Neural cell (in vitro differentiated cells): ENCODE measurements at regions not wholly inside any gene's neighbourhood (a gene's known extent, or its start where the extent isn't known, plus 50 kb on each side); places are given as distances from the start of the nearest gene placed in this dataset.

Source experiments
- EP300 ChIP-seq: fragments of 450-650 bp; conservative IDR thresholded peaks from 2 replicates; pipeline ENCODE4 v1.6.1; 2014; ENCODE audit warnings: antibody characterized with exemption, mild to moderate bottlenecking, moderate library complexity; ENCODE audit not compliant: poor library complexity, severe bottlenecking
- EZH2 ChIP-seq: fragments of 200-600, 300-800 bp; shearing (Covaris generic), sonication (generic); IDR thresholded peaks from 2 replicates; pipeline ENCODE4 v1.6.1; 2014; ENCODE audit warnings: antibody characterized with exemption, low read length, borderline replicate concordance, mild to moderate bottlenecking; ENCODE audit not compliant: insufficient read depth, poor library complexity, severe bottlenecking
- MXI1 ChIP-seq: fragments of 450-650 bp; conservative IDR thresholded peaks from 2 replicates; pipeline ENCODE4 v1.6.1; 2014; ENCODE audit warnings: antibody characterized with exemption, mild to moderate bottlenecking; ENCODE audit not compliant: poor library complexity, severe bottlenecking
- POLR2AphosphoS5 ChIP-seq: IDR thresholded peaks from 2 replicates; pipeline ENCODE4 v1.6.1; 2012
- SMC3 ChIP-seq: fragments of 450-650 bp; conservative IDR thresholded peaks from 2 replicates; pipeline ENCODE4 v1.6.1; 2014; ENCODE audit warnings: antibody characterized with exemption, mild to moderate bottlenecking, moderate library complexity; ENCODE audit not compliant: poor library complexity
- TAF1 ChIP-seq: IDR thresholded peaks from 2 replicates; pipeline ENCODE4 v1.6.1; 2012; ENCODE audit warnings: low read depth
- TF ChIP-seq, protein P1 (sequence below): fragments of 450-650 bp; IDR thresholded peaks from 2 replicates; pipeline ENCODE4 v1.5.1; 2014; ENCODE audit warnings: antibody characterized with exemption, mild to moderate bottlenecking, moderate library complexity; ENCODE audit not compliant: poor library complexity, severe bottlenecking
- TF ChIP-seq, protein P2 (sequence below): IDR thresholded peaks from 2 replicates; pipeline ENCODE4 v1.6.1; 2012; ENCODE audit warnings: borderline replicate concordance

DNA sequence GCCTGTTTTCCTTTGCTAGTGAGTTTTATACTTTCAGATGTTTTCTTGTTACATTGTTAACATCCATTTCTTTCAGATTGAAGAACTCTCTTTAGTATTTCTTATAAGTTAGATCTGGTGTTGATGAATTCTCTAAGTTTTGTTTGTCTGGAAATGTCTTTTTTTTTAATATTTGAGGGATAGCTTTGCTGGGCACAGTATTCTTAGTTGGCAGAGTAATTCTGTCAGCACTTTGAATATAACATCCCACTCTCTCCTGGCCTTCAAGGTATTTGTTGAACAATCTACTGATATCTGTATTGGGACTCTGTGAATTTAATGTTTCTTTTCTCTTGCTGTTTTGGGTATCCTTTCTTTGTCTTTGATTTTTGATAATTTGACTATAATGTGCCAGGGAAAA, 79.4 kb upstream of the UST start:
- TF ChIP-seq, protein P1, sequence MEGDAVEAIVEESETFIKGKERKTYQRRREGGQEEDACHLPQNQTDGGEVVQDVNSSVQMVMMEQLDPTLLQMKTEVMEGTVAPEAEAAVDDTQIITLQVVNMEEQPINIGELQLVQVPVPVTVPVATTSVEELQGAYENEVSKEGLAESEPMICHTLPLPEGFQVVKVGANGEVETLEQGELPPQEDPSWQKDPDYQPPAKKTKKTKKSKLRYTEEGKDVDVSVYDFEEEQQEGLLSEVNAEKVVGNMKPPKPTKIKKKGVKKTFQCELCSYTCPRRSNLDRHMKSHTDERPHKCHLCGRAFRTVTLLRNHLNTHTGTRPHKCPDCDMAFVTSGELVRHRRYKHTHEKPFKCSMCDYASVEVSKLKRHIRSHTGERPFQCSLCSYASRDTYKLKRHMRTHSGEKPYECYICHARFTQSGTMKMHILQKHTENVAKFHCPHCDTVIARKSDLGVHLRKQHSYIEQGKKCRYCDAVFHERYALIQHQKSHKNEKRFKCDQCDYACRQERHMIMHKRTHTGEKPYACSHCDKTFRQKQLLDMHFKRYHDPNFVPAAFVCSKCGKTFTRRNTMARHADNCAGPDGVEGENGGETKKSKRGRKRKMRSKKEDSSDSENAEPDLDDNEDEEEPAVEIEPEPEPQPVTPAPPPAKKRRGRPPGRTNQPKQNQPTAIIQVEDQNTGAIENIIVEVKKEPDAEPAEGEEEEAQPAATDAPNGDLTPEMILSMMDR = no peak
- TF ChIP-seq EZH2 (no peak), MXI1 (no peak), POLR2AphosphoS5 (no peak), SMC3 (no peak), TAF1 (no peak), EP300 (no peak)
- TF ChIP-seq, protein P2, sequence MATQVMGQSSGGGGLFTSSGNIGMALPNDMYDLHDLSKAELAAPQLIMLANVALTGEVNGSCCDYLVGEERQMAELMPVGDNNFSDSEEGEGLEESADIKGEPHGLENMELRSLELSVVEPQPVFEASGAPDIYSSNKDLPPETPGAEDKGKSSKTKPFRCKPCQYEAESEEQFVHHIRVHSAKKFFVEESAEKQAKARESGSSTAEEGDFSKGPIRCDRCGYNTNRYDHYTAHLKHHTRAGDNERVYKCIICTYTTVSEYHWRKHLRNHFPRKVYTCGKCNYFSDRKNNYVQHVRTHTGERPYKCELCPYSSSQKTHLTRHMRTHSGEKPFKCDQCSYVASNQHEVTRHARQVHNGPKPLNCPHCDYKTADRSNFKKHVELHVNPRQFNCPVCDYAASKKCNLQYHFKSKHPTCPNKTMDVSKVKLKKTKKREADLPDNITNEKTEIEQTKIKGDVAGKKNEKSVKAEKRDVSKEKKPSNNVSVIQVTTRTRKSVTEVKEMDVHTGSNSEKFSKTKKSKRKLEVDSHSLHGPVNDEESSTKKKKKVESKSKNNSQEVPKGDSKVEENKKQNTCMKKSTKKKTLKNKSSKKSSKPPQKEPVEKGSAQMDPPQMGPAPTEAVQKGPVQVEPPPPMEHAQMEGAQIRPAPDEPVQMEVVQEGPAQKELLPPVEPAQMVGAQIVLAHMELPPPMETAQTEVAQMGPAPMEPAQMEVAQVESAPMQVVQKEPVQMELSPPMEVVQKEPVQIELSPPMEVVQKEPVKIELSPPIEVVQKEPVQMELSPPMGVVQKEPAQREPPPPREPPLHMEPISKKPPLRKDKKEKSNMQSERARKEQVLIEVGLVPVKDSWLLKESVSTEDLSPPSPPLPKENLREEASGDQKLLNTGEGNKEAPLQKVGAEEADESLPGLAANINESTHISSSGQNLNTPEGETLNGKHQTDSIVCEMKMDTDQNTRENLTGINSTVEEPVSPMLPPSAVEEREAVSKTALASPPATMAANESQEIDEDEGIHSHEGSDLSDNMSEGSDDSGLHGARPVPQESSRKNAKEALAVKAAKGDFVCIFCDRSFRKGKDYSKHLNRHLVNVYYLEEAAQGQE = no peak
